Type B pancreatic cell (in vitro differentiated cells): ENCODE measurements at regions not wholly inside any gene's neighbourhood (a gene's known extent, or its start where the extent isn't known, plus 50 kb on each side); places are given as distances from the start of the nearest gene placed in this dataset. TPM values are rescaled to one million over a fixed set of nuclear protein-coding genes. Genes with fewer than 3 reads are reported as not detected.

Experiments used
- DNase-seq: peaks from one replicate; pipeline ENCODE4 v3.0.0; 2021; ENCODE audit warnings: mixed read lengths; ENCODE audit not compliant: unreplicated experiment; ENCODE audit errors: extremely low spot score
- H3K27ac Mint-ChIP-seq: 2 replicates; pipeline ENCODE4 v1.8.0; 2021; ENCODE audit warnings: mild to moderate bottlenecking, mixed read lengths
- H3K27me3 Mint-ChIP-seq: 2 replicates; pipeline ENCODE4 v1.8.0; 2021; ENCODE audit warnings: mixed read lengths
- H3K36me3 Mint-ChIP-seq: 2 replicates; pipeline ENCODE4 v1.8.0; 2021; ENCODE audit warnings: mixed read lengths
- H3K4me1 Mint-ChIP-seq: one replicate; pipeline ENCODE4 v1.8.0; 2021; ENCODE audit warnings: mixed read lengths; ENCODE audit not compliant: unreplicated experiment
- H3K4me3 Mint-ChIP-seq: 2 replicates; pipeline ENCODE4 v1.8.0; 2021; ENCODE audit warnings: mild to moderate bottlenecking, mixed read lengths
- H3K9me3 Mint-ChIP-seq: 2 replicates; pipeline ENCODE4 v1.8.0; 2021; ENCODE audit warnings: mixed read lengths
- CTCF ChIP-seq: fragments of 200-600 bp; sonication (generic); conservative IDR thresholded peaks from 2 replicates; pipeline ENCODE4 v1.5.0; 2021; ENCODE audit warnings: antibody characterized with exemption, mild to moderate bottlenecking
- microRNA-seq: library from miRNA; unstranded; fragments of <30 nt; microRNA quantifications from one replicate; pipeline ENCODE4, GENCODE V29; 2020

- TF ChIP-seq CTCF: no peak
- Mint-ChIP-seq H3K4me3 (peak overlapping the region; percentile 15), H3K27me3 (peaks cover 7% of the 10 kb centered on the region), H3K9me3 (peaks cover 3% of the 10 kb centered on the region), H3K36me3 (no peaks in the 10 kb centered on the region), H3K27ac (peak overlapping the region; percentile 79), H3K4me1 (peaks cover 7% of the 10 kb centered on the region)
- no peak for DNase-seq
These were observed 65.1 kb upstream of the CDH4 start for GRCh38 chr20:61186771-61187472.

GRCh38 chr20:61189534-61189933, 62.5 kb upstream of the CDH4 start:
- Mint-ChIP-seq H3K4me3 (no peak overlapping the region), H3K4me1 (peaks cover 14% of the 10 kb centered on the region), H3K27me3 (peaks cover 7% of the 10 kb centered on the region), H3K9me3 (peaks cover 3% of the 10 kb centered on the region), H3K27ac (no peak overlapping the region), H3K36me3 (no peaks in the 10 kb centered on the region)
- TF ChIP-seq CTCF: no peak
- DNase-seq: no peak

- no peaks in the 10 kb centered on the region for H3K36me3 Mint-ChIP-seq
- no peak for TF ChIP-seq CTCF
- H3K27ac Mint-ChIP-seq: no peak overlapping the region
- no peak for DNase-seq
- H3K27me3 Mint-ChIP-seq: peaks cover under 1% of the 10 kb centered on the region
- peaks cover 14% of the 10 kb centered on the region for H3K4me1 Mint-ChIP-seq
- H3K4me3 Mint-ChIP-seq: no peak overlapping the region
- H3K9me3 Mint-ChIP-seq: no peaks in the 10 kb centered on the region
These were observed 61.0 kb upstream of the CDH4 start for GRCh38 chr20:61191096-61191495.

GRCh38 chr20:61192337-61192950, 59.6 kb upstream of the CDH4 start:
- no peak for TF ChIP-seq CTCF
- Mint-ChIP-seq H3K4me1 (peaks cover 7% of the 10 kb centered on the region), H3K9me3 (no peaks in the 10 kb centered on the region), H3K27ac (no peak overlapping the region), H3K4me3 (no peak overlapping the region), H3K27me3 (no peaks in the 10 kb centered on the region), H3K36me3 (no peaks in the 10 kb centered on the region)
- DNase-seq: no peak

GRCh38 chr20:61193164-61193563, 58.9 kb upstream of the CDH4 start:
- Mint-ChIP-seq H3K27me3 (no peaks in the 10 kb centered on the region), H3K36me3 (no peaks in the 10 kb centered on the region), H3K9me3 (no peaks in the 10 kb centered on the region), H3K4me3 (no peak overlapping the region), H3K27ac (no peak overlapping the region), H3K4me1 (peaks cover 7% of the 10 kb centered on the region)
- no peak for DNase-seq
- no peak for TF ChIP-seq CTCF

Small RNAs in the stretch of these regions (microRNA-seq; reads per million reads assigned to microRNA genes)
- gene MIR4533: not detected
- not detected for gene MIR548AG2
- gene MIR646: not detected
